Effector memory CD4-positive, alpha-beta T cell (primary cell): ENCODE measurements at regions not wholly inside any gene's neighbourhood (a gene's known extent, or its start where the extent isn't known, plus 50 kb on each side); places are given as distances from the start of the nearest gene placed in this dataset.

ENCODE experiments used
- DNase-seq, 3 donors: peaks; one replicate each; pipeline ENCODE4 v3.0.0-alpha.2; 2020
- H3K27ac ChIP-seq: 2 replicates; pipeline ENCODE4 v1.7.0; 2013; ENCODE audit warnings: mild to moderate bottlenecking, low read length, moderate library complexity; ENCODE audit not compliant: insufficient read depth, poor library complexity, severe bottlenecking
- H3K27me3 ChIP-seq: replicated peaks from 2 replicates; pipeline ENCODE4 v1.7.0; 2013; ENCODE audit warnings: mild to moderate bottlenecking, low read length; ENCODE audit not compliant: insufficient read depth, control insufficient read depth, poor library complexity, severe bottlenecking
- H3K36me3 ChIP-seq: 2 replicates; pipeline ENCODE4 v1.7.0; 2013; ENCODE audit warnings: mild to moderate bottlenecking, low read length, moderate library complexity; ENCODE audit not compliant: control insufficient read depth, insufficient read depth
- H3K4me1 ChIP-seq: 2 replicates; pipeline ENCODE4 v1.7.0; 2013; ENCODE audit warnings: low read length, mild to moderate bottlenecking; ENCODE audit not compliant: control insufficient read depth, insufficient read depth, poor library complexity, severe bottlenecking
- H3K4me3 ChIP-seq: 2 replicates; pipeline ENCODE4 v1.7.0; 2013; ENCODE audit warnings: low read length, low read depth, mild to moderate bottlenecking; ENCODE audit not compliant: insufficient read depth, poor library complexity, severe bottlenecking
- H3K9me3 ChIP-seq: 2 replicates; pipeline ENCODE4 v1.7.0; 2013; ENCODE audit warnings: mild to moderate bottlenecking, low read length, moderate library complexity; ENCODE audit not compliant: control insufficient read depth

DNA sequence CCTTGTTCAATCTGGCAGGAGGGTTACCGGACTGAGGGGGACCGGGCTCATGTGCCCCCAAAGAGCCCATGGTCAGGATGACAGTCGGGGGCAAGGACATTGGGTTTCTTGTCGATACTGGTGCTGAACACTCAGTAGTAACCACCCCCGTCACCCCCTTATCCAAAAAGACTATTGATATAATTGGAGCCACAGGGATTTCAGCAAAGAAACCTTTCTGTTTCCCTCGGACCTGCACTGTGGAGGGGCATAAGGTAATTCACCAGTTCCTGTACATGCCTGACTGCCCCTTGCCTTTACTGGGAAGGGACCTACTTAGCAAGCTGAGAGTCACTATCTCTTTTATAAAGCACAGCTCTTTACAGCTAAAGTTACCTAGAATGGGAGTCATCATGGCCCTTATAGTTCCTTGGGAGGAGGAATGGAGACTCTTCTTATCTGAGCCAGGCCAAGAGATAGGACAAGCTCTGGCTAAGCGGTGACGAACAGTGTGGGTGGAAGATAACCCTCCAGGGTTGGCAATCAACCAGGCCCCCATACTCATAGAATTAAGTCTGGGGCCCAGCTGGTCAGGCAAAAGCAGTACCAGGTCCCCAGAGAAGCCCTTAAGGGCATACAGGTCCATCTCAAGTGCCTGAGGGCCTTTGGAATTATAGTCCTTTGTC, 603.7 kb downstream of the UQCRFS1 start:
- no peak overlapping the region for H3K4me3 ChIP-seq
- H3K9me3 ChIP-seq = peaks cover 3% of the 10 kb centered on the region
- no peak overlapping the region for H3K27ac ChIP-seq
- no peaks in the 10 kb centered on the region for H3K36me3 ChIP-seq
- H3K27me3 ChIP-seq = no peaks in the 10 kb centered on the region
- no peak for DNase-seq
- H3K4me1 ChIP-seq = no peaks in the 10 kb centered on the region

GRCh38 chr19:28608292-28608691, 604.7 kb downstream of the UQCRFS1 start:
- Histone ChIP-seq H3K4me1 (no peaks in the 10 kb centered on the region), H3K9me3 (peaks cover 3% of the 10 kb centered on the region), H3K27me3 (no peaks in the 10 kb centered on the region), H3K36me3 (no peaks in the 10 kb centered on the region), H3K27ac (no peak overlapping the region), H3K4me3 (no peak overlapping the region)
- DNase-seq = no peak

DNA sequence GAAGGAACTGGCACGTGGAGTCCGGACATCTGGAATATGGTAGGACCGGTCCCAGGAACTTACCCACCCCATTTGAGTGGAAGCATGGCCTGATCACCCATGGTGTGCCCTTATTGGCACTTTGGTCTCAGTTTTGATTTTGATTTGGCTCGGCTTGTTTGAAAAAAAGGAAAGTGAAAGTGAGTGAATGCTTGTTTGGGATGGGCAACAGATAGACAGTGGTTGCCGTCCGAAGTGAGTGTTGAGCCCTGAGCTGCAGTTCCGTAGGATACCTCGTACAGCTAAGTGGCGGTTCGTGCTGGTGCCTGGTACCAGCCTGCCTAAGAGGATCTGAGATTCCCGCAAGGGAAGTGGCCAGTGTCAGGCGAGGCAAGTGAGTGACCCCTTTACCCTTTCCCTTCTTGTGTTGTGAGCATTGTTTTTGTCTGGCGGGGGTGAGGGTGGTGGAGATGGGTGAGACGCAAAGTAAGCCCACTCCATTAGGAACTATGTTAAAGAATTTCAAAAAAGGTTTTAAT, 605.8 kb downstream of the UQCRFS1 start:
- H3K36me3 ChIP-seq = no peaks in the 10 kb centered on the region
- H3K27me3 ChIP-seq = no peaks in the 10 kb centered on the region
- H3K4me1 ChIP-seq = no peaks in the 10 kb centered on the region
- H3K9me3 ChIP-seq = peaks cover 3% of the 10 kb centered on the region
- no peak overlapping the region for H3K27ac ChIP-seq
- no peak for DNase-seq
- no peak overlapping the region for H3K4me3 ChIP-seq

DNA sequence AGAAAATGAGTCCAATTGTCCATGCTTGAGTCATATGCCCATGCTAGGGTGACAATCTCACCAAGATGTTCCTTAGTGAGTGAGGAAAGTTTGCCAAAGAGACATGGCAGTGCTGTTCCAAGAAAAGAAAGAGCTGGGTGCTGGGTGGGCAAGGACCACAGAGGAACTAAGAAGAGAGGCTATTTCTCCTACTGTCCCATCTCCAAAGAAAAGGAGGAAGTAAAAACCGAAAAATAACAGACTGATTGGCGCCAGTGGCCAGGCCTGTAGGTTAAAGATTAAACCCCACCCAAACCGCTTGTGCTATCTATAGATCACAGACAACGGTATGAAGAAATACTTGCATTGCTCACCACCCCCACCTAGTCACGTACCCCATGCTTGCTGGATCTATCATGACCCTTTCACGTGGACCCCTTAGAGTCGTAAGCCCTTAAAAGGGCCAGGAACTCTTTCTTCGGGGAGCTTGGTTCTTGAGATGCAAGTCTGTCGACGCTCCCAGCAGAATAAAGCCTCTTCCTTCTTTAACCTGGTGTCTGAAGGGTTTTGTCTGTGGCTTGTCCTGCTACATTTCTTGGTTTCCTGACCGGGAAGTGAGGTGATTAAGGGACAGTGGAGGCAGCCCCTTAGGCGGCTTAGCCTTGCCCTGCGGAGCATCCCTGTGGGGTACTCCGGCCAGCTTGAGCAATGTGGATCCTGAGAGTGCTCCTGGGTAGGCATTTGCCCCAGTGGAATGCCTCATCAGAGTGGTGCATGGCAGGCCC, 606.5 kb downstream of the UQCRFS1 start:
- H3K4me3 ChIP-seq = no peak overlapping the region
- no peak overlapping the region for H3K27ac ChIP-seq
- H3K9me3 ChIP-seq = peaks cover 3% of the 10 kb centered on the region
- no peaks in the 10 kb centered on the region for H3K4me1 ChIP-seq
- no peaks in the 10 kb centered on the region for H3K36me3 ChIP-seq
- DNase-seq = no peak
- no peaks in the 10 kb centered on the region for H3K27me3 ChIP-seq

DNA sequence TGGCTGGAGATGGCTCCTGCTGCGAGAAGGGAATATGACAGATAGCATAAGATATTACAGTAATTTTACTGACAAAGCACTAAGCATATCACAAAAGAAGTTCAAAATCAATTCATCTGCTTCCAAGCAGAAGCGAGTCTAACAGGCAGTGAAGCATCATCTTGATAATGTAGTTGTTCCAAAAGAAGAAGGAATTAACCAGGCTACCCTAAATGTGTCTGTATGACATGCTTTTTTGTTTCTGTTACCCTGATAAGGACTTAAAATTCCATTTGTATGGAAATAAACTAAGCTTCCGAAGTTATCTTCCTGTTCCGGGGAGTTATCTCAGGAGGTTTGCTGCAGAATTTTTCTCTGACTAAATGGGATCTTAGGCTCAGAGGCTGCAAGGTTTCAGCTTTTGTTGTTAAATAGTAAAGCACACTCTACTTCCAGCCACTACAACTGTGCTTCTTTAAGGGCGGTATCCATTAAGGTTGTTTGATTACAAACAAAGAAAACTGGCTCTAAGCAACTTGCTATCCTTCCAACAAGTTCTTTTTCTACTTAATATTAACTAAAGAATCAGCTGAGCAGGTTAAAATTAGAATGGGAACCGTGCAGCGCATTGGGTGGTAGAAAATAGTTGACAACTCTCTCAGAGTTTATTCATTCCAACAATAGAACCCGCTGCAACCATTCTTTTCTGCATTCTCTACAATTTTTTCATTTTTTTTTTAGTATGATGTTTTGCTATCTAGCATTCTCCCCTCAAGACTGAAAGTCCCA, 607.3 kb downstream of the UQCRFS1 start:
- Histone ChIP-seq H3K4me3 (no peak overlapping the region), H3K9me3 (peaks cover 3% of the 10 kb centered on the region), H3K36me3 (no peaks in the 10 kb centered on the region), H3K27me3 (no peaks in the 10 kb centered on the region), H3K4me1 (no peaks in the 10 kb centered on the region), H3K27ac (no peak overlapping the region)
- no peak for DNase-seq

DNA sequence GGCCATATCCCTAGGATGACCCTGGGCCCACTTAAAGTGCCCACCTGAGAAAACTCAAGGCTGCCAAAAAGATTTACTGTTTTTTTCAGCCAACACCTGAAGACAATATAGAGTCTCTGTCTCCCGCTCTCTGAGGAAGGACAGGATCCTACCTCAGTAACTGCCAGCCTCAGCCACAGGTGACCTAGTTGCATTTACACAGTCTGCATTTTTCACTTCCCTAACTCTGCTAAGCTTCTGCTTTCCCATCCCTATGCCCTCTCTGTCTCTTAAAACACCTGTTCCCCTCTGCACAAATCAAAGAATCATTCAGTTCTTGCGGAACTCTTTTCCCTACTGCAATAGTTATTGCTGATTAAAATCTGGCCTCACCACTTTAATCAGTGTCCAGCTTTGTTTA, 609.5 kb downstream of the UQCRFS1 start:
- no peaks in the 10 kb centered on the region for H3K27me3 ChIP-seq
- no peak overlapping the region for H3K4me3 ChIP-seq
- H3K27ac ChIP-seq = no peak overlapping the region
- H3K9me3 ChIP-seq = peaks cover 3% of the 10 kb centered on the region
- no peaks in the 10 kb centered on the region for H3K4me1 ChIP-seq
- no peak for DNase-seq
- H3K36me3 ChIP-seq = no peaks in the 10 kb centered on the region

DNA sequence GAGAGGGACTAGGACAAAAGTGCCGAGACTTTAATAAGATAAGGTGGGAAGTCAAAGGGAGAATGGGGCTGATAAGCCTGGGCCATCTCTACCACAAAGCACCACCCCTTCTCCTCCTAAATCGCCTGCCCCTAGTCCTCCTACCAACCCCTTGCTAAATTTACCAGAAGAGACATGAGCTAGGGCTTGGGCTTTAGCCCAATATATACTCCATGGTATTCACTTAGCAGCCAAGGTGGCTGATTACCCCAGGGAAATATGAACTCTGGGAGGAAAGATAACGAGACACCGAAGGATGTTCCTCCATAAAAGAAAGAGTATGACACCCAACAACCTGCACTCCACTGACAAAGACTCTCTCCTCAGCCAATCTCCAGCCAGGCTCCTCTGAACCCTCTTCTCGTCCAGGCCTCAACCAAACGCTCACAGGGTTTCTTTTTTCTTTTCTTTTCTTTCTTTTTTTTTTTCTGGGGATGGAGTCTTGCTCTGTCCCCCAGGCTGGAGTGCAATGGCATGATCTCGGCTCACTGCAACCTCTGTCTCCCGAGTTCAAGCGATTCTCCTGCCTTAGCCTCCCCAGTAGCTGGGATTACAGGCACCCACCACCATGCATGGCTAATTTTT, 610.2 kb downstream of the UQCRFS1 start:
- Histone ChIP-seq H3K27ac (no peak overlapping the region), H3K4me3 (no peak overlapping the region), H3K4me1 (no peaks in the 10 kb centered on the region), H3K27me3 (no peaks in the 10 kb centered on the region), H3K9me3 (peaks cover 3% of the 10 kb centered on the region), H3K36me3 (no peaks in the 10 kb centered on the region)
- no peak for DNase-seq

GRCh38 chr19:28601723-28602440, 611.1 kb downstream of the UQCRFS1 start:
- H3K4me3 ChIP-seq = no peak overlapping the region
- DNase-seq = no peak

DNA sequence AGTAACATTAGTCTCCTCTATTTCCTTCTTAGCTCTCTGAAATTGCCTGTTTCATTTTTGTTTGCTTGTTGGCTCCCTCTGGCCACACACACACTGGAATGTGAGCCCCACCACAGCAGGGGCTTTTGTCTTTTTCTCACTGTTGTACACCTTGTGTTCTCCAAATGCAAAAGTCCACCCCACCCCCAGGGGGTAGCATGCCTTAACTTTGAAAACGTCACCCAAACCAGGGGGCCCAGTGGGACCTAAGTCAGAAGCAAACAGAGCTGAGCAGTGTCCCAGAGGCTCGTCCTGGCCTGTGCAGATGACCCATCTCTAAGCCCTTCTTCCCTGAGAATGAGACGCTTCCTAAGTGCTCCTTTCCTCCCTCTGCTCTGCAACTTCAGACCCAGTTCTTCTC, 614.1 kb downstream of the UQCRFS1 start:
- Histone ChIP-seq H3K4me3 (no peak overlapping the region), H3K9me3 (no peaks in the 10 kb centered on the region), H3K36me3 (no peaks in the 10 kb centered on the region), H3K4me1 (no peaks in the 10 kb centered on the region), H3K27me3 (no peaks in the 10 kb centered on the region), H3K27ac (no peak overlapping the region)
- no peak for DNase-seq

More at GRCh38 chr19:28601723-28602440, 611.1 kb downstream of the UQCRFS1 start:
- H3K27me3 ChIP-seq = no peaks in the 10 kb centered on the region
- no peaks in the 10 kb centered on the region for H3K4me1 ChIP-seq
- H3K9me3 ChIP-seq = peaks cover 3% of the 10 kb centered on the region
- no peak overlapping the region for H3K27ac ChIP-seq
- no peaks in the 10 kb centered on the region for H3K36me3 ChIP-seq
